ENCODE measurements at regions not wholly inside any gene's neighbourhood (a gene's known extent, or its start where the extent isn't known, plus 50 kb on each side); places are given as distances from the start of the nearest gene placed in this dataset.

GRCh38 chr20:57087102-57087501 is 179.3 kb downstream of the BMP7 start:
- H3K36me3 ChIP-seq, result no peaks in the 10 kb centered on the region
- H3K27ac ChIP-seq, result no peak overlapping the region
- no peaks in the 10 kb centered on the region for H3K9me3 ChIP-seq
- no peak for TF ChIP-seq POLR2AphosphoS5 (IDR thresholded peaks at IDR 0.05; ENCODE audit: insufficient read depth in 1 of 2, low read depth in 1 of 2)
- TF ChIP-seq CTCF (IDR thresholded peaks at IDR 0.05), result no peak
- TF ChIP-seq POLR2A (IDR thresholded peaks at IDR 0.05), result no peak
- intact Hi-C loops (cut with DNase I), result no loop called here
- H3K4me1 ChIP-seq, result peaks cover 9% of the 10 kb centered on the region
- no peak overlapping the region for H3K4me3 ChIP-seq
- DNase-seq (ENCODE audit: extremely low spot score in 2 of 2), result no peak
- H3K27me3 ChIP-seq, result no peaks in the 10 kb centered on the region

GRCh38 chr20:57087705-57088104 is 178.7 kb downstream of the BMP7 start:
- H3K4me3 ChIP-seq, result no peak overlapping the region
- H3K27me3 ChIP-seq, result no peaks in the 10 kb centered on the region
- TF ChIP-seq POLR2A (IDR thresholded peaks at IDR 0.05), result no peak
- TF ChIP-seq POLR2AphosphoS5 (IDR thresholded peaks at IDR 0.05; ENCODE audit: insufficient read depth in 1 of 2, low read depth in 1 of 2), result no peak
- no peak for TF ChIP-seq CTCF (IDR thresholded peaks at IDR 0.05)
- no peak for DNase-seq (ENCODE audit: extremely low spot score in 2 of 2)
- intact Hi-C loops (cut with DNase I), result no loop called here
- H3K9me3 ChIP-seq, result no peaks in the 10 kb centered on the region
- H3K4me1 ChIP-seq, result peaks cover 15% of the 10 kb centered on the region
- H3K27ac ChIP-seq, result no peak overlapping the region
- no peaks in the 10 kb centered on the region for H3K36me3 ChIP-seq

- DNase-seq (ENCODE audit: extremely low spot score in 2 of 2), result no peak
- H3K4me1 ChIP-seq, result peaks cover 15% of the 10 kb centered on the region
- no peaks in the 10 kb centered on the region for H3K27me3 ChIP-seq
- no peaks in the 10 kb centered on the region for H3K9me3 ChIP-seq
- H3K27ac ChIP-seq, result peak overlapping the region; percentile 6
- TF ChIP-seq POLR2AphosphoS5 (IDR thresholded peaks at IDR 0.05; ENCODE audit: insufficient read depth in 1 of 2, low read depth in 1 of 2), result no peak
- TF ChIP-seq POLR2A (IDR thresholded peaks at IDR 0.05), result no peak
- no peak for TF ChIP-seq CTCF (IDR thresholded peaks at IDR 0.05)
- H3K4me3 ChIP-seq, result no peak overlapping the region
- H3K36me3 ChIP-seq, result no peaks in the 10 kb centered on the region
- intact Hi-C loops (cut with DNase I), result no loop called here
These were observed 178.0 kb downstream of the BMP7 start for GRCh38 chr20:57088436-57088835.

GRCh38 chr20:57089699-57090144 is 176.7 kb downstream of the BMP7 start:
- Histone ChIP-seq H3K4me3 (no peak overlapping the region), H3K4me1 (peaks cover 15% of the 10 kb centered on the region), H3K27me3 (no peaks in the 10 kb centered on the region), H3K36me3 (no peaks in the 10 kb centered on the region), H3K27ac (no peak overlapping the region), H3K9me3 (no peaks in the 10 kb centered on the region)
- DNase-seq (ENCODE audit: extremely low spot score in 2 of 2), result no peak
- no peak for TF ChIP-seq POLR2A (IDR thresholded peaks at IDR 0.05)
- peak; percentile 72 to 88 (median 77) for TF ChIP-seq CTCF (IDR thresholded peaks at IDR 0.05)
- TF ChIP-seq POLR2AphosphoS5 (IDR thresholded peaks at IDR 0.05; ENCODE audit: insufficient read depth in 1 of 2, low read depth in 1 of 2), result no peak
- intact Hi-C loops (cut with DNase I), result loop anchor here (10.0 kb wide), 1 partner anchor 255 kb away; no protein-coding TSS in a partner anchor

- Histone ChIP-seq H3K4me1 (peaks cover 15% of the 10 kb centered on the region), H3K27me3 (no peaks in the 10 kb centered on the region), H3K4me3 (no peak overlapping the region), H3K36me3 (no peaks in the 10 kb centered on the region), H3K27ac (no peak overlapping the region), H3K9me3 (no peaks in the 10 kb centered on the region)
- no peak for DNase-seq (ENCODE audit: extremely low spot score in 2 of 2)
- intact Hi-C loops (cut with DNase I), result loop anchor here (10.0 kb wide), 1 partner anchor 254 kb away; no protein-coding TSS in a partner anchor
- TF ChIP-seq CTCF (IDR thresholded peaks at IDR 0.05) (no peak), POLR2A (IDR thresholded peaks at IDR 0.05) (no peak), POLR2AphosphoS5 (IDR thresholded peaks at IDR 0.05; ENCODE audit: insufficient read depth in 1 of 2, low read depth in 1 of 2) (no peak)
These were observed 175.6 kb downstream of the BMP7 start for GRCh38 chr20:57090590-57091560.

All from vagina (tissue), 2 donors.